LHCN-M2 (cell line): ENCODE measurements at regions not wholly inside any gene's neighbourhood (a gene's known extent, or its start where the extent isn't known, plus 50 kb on each side); places are given as distances from the start of the nearest gene placed in this dataset.

Experiments used
- DNase-seq: peaks from one replicate; pipeline ENCODE4 v3.0.0-alpha.2; 2012; ENCODE audit warnings: low read depth

DNA sequence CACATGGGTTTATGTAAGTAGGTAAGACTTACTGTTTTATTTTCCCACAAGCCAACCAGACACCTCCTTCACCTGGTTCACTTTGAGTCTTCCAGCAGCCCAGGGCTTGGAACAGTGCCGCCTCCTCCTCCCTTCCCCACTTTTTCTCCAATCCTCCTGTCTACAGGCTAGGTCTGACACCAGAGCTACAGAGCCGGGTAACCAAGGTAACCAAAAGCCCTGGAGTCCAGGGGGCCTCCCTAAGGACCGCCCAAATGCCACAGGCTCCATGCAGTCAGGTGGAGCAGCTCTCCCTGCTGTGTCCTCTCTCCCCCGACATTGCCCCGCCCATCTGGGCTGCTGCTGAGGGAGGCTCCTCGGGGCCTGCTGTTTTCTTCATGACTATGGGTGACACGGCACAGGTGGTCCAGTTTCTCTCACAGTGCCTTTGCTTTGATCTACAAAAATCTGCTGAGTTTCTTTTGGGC, 138.0 kb upstream of the EFNA5 start:
- DNase-seq, result no peak

DNA sequence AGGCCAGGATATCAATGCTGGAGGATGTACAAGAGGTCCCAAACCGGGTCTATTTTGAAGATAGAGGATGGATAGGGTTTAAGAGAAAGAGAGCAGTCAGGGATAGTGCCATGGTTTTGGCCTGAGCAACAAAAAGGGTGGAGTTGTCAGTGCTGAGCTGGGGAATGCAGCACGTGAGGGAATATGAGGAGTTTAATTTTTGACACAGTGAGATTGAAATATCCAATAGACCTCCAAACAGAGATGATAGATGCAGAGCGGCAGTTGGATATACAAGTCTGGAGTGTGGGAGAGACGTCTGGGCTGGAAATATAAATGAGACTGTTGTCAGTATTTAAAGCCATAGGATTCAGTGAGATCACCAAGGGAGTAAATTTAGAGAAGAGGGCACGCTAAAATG, 136.7 kb upstream of the EFNA5 start:
- no peak for DNase-seq

DNA sequence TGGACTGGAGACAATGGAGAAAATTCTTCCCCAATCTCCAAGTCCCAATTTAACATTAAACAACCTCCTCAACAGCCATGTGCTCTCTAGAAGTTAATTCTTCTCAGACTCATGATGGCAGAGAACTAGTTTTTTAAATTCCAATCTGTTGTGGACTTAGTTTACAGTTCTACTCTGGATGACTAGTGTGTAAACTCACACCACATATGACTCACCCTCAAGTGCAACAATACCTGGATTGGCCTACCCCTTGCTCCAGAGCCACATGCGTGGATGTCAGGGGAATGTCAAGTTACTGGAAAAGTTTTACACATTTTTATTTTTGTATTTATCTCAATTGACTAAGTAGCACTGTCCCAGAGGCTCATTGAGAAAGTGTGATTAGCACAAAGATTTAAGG, 136.0 kb upstream of the EFNA5 start:
- peak; percentile 87 for DNase-seq

DNA sequence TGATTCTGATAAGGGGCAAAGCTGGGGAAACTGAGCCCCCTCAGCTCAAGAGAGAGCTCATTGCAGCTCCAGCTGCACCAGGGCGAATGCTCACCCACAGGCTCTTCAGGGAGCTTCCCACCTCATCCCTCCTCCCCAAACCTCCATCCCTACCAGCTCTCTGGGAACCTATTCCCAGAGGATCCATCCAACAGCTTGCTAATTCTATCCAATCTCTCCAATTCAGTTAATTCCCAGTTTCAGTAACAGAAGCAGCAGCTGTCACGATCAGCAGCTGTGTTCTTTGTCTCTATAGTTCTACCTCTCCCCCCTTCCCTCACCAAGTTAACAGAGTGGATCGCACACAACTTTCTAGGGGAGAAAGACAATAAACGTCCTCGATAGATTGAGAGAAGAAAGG, 135.5 kb upstream of the EFNA5 start:
- peak; percentile 91 for DNase-seq

DNA sequence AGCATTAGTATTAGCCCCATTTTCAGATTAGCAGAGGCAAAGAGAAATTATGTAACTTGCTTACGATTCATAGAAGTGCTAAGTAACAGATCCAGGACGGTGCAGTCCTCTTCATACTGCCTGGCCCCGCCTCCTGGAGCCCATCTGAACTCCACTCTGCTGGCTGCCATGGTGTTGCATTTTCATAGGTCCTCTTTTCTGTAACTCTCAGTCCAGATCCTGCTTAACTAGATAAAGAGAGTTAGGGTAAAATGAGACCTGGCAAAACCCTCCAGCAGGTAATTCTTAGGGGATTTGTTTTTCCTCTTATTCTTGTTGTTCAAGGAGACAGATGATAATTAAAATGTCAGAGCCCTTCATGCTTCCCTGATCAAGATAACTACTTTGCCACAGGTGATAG, 135.1 kb upstream of the EFNA5 start:
- DNase-seq, result no peak

GRCh38 chr5:107805166-107805565, 134.4 kb upstream of the EFNA5 start:
- no peak for DNase-seq

DNA sequence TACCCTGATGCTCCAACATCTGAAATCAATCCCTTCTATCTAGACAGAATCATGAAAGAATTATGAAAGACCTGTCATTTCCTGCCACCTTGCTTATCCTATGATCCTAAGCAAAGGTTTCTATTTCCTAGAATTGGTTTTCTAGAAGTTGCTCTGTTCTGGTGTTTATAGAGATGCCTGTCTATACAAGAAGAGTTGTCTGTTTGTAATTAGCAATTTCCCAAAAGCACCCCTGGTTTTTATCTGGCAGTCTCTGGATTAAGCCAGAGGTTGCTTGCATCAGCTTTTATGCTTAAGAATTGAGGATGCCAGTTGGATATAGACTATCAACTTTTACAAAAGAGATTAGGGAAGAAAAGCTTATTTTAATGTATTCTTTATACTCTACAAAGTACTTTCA, 133.0 kb upstream of the EFNA5 start:
- DNase-seq, result no peak

DNA sequence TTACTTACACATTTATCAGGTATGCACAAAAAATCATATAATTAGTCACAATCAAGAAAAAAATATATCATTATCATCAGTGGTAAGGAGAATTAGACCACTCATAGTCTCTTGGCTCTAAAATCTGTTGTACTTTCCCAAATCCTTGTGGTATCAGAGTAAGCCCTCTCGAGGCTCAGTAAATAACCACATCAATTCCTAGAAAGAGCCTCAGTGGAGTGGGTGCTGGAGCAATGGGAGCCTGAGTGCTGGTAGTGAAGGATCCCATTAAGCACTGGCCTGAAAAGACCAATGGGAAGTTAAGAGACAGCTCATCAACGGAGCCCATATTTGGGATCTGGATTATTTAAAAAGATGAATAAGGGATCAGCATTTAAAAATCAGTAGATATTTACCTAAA, 130.3 kb upstream of the EFNA5 start:
- no peak for DNase-seq

DNA sequence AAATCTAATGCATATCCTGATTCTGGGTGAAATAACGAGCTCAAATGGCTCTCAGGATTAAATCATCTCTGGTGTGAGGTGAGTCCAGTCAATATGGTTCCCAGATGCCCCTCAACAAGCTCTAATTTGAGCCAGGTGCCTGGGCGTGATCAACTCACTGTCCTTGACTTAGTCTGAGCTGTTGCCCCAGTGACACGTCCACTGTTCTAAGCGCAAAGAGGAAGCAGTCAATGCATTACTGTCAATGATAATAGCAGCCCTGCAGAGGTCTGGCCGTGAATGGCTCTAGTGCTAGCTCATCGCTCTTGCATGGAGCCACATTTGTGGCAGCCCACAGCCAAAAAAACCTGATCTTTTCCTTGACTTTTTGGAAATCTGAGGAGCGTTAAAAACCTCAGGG, 128.6 kb upstream of the EFNA5 start:
- no peak for DNase-seq

- peak; percentile 37 for DNase-seq
Observed at GRCh38 chr5:107796797-107797196, 126.1 kb upstream of the EFNA5 start.

GRCh38 chr5:107794741-107795140, 124.0 kb upstream of the EFNA5 start:
- DNase-seq, result no peak

GRCh38 chr5:107792940-107793339, 122.2 kb upstream of the EFNA5 start:
- no peak for DNase-seq

GRCh38 chr5:107790671-107791070, 119.9 kb upstream of the EFNA5 start:
- DNase-seq, result no peak

- no peak for DNase-seq
Observed at GRCh38 chr5:107786424-107786823, 115.7 kb upstream of the EFNA5 start.

DNA sequence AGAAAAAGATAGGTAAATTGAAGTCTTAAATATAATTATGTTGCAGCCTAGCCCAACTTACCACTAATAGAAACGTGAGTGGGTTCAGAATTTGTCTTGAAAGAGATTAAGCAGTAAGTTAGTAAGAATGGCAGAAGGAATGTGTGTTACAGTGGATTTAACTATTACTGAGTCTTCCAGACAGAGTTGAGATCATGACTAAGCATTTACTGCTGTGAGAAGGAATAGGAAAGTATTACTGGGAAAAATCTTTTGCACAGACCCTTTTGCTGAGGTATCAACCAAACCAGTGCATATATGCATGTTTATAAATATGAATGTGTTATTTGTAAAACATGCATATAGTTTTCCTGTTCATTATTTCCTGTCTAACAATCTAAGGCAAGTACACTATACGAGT, 112.8 kb upstream of the EFNA5 start:
- peak; percentile 19 for DNase-seq

GRCh38 chr5:107782561-107783169, 111.9 kb upstream of the EFNA5 start:
- DNase-seq, result no peak

GRCh38 chr5:107781451-107781850, 110.7 kb upstream of the EFNA5 start:
- DNase-seq, result peak; percentile 76

DNA sequence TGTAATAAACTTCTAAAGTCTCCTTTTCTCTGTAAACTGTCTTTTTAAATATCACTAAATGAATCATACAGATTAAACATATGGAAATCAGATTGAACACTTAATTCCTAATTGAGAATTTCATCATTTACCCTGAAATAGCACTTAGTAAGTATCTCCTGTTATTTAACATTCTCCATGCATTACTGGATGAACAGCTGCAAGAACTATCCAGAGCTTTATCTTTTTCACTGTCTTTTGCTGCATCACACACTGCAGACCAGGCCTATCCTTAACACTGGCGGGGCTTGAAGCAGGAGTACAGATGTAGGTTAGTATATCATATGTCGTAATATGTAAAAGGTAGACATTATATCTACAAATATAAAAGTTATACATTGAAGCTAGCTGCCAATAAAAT, 108.7 kb upstream of the EFNA5 start:
- peak; percentile 63 for DNase-seq

DNA sequence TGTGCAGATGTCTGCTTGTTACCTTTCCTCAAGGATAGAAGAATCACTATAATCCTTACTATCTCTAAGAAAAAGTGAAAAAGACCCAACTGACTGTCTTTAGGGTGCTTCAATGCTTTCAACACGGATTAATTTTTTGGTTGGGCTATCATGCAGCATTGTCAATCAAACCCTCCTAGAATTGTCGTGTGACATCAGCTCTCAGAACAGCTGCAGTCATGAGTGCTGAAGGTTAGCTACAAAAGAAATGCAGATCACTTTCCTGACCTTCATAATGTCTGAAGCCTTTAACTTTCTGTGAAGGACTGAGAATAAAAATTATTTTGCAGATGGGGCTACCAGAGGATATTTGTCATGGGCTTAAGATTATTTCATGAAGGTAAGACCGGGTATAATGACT, 107.9 kb upstream of the EFNA5 start:
- peak; percentile 67 for DNase-seq

- DNase-seq, result no peak
Observed at GRCh38 chr5:107776922-107777740, 106.4 kb upstream of the EFNA5 start.

DNA sequence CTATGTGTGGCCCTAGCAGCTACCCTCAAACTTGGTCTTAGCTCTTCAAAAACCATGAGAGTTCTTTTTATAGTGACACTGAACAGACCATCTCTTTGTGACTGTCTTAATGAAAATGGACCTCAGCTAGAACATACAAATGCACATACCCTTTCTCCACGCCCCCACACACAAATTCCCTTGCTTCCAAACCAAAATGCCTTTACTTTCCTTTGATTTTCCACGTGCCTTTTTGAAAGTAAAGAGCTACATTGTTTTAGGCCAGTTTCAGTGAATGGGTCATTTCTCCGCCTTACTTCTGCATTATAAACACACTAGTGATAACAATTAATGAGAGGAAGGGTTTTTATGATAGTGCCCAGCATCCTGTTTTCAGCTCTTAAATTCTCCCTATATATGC, 105.8 kb upstream of the EFNA5 start:
- DNase-seq, result no peak

DNA sequence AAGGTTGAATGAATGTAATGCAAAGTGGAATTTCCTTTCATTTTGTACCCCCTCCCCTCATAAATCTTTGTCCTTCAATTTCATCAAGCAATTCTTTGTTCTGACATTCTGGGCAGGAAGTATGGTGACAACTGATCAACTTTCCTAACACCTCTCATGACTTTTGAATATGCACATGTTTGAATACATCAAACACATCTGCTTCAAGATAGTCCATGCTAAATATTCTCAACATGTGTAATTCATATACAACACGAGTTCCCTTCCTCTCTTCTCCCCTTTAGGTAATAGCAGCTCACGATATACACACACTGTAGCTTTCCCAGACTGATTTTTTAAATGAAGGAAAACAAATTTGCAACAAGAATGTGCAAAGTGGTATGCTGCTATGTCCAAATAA, 103.6 kb upstream of the EFNA5 start:
- no peak for DNase-seq

DNA sequence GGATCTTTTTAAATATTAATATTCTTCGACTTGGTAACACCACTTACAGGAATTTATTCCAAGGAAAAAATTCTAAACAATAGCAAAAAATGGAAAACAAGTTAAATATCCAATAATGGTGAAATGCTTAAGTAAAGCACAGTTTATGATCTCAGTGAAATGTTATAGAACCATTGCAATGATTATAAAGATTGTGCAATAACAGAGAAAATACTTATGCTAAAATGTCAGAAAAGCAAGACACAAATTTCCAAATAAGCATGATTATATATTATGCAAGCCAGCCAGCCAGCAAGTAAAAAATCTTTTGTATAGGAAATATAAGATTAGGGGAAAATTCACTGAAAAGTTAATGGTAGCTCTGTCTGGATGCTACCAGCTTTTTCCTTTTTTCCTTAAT, 102.7 kb upstream of the EFNA5 start:
- DNase-seq, result no peak
